NCI-H446 treated with DMSO at 0.1 percent for 48 hours (cell line): ENCODE measurements at regions not wholly inside any gene's neighbourhood (a gene's known extent, or its start where the extent isn't known, plus 50 kb on each side); places are given as distances from the start of the nearest gene placed in this dataset.

Source experiments
- DNase-seq: peaks from one replicate; lab custom pipeline; 2025; lab: John Stamatoyannopoulos, UW

GRCh38 chr11:116162086-116162885 is 610.5 kb downstream of the BUD13 start:
- DNase-seq, result no peak

- no peak for DNase-seq
Observed at GRCh38 chr11:116148645-116149044, 624.1 kb downstream of the BUD13 start.

GRCh38 chr11:116148056-116148455 is 624.7 kb downstream of the BUD13 start:
- DNase-seq, result no peak

GRCh38 chr11:116145187-116145865 is 627.5 kb downstream of the BUD13 start:
- DNase-seq, result no peak

GRCh38 chr11:116144387-116144958 is 628.3 kb downstream of the BUD13 start:
- DNase-seq, result no peak

GRCh38 chr11:116138280-116138679 is 634.1 kb upstream of the CADM1 start:
- no peak for DNase-seq

DNA sequence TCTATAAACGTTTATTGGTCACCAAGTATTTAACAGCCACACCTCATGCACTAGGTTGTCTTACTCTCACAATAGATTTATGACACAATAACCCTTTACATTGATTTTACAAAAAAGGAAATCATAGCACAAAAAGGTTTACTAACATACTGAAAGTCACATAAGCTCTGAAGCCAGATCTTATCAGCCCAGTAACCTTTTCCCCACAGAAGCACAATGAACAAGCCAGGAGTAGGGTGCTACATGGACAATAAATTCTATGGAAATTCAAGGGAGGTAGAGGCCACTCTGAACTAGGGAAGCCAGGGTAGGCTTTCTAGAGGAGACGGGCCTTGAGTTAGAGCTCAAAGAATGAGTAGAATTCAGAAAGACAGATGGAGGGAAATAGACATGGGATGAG is 633.5 kb upstream of the CADM1 start:
- no peak for DNase-seq

GRCh38 chr11:116136987-116137674 is 632.9 kb upstream of the CADM1 start:
- no peak for DNase-seq

GRCh38 chr11:116135891-116136290 is 631.7 kb upstream of the CADM1 start:
- no peak for DNase-seq

- DNase-seq, result no peak
Observed at GRCh38 chr11:116134450-116134849, 630.2 kb upstream of the CADM1 start.

DNA sequence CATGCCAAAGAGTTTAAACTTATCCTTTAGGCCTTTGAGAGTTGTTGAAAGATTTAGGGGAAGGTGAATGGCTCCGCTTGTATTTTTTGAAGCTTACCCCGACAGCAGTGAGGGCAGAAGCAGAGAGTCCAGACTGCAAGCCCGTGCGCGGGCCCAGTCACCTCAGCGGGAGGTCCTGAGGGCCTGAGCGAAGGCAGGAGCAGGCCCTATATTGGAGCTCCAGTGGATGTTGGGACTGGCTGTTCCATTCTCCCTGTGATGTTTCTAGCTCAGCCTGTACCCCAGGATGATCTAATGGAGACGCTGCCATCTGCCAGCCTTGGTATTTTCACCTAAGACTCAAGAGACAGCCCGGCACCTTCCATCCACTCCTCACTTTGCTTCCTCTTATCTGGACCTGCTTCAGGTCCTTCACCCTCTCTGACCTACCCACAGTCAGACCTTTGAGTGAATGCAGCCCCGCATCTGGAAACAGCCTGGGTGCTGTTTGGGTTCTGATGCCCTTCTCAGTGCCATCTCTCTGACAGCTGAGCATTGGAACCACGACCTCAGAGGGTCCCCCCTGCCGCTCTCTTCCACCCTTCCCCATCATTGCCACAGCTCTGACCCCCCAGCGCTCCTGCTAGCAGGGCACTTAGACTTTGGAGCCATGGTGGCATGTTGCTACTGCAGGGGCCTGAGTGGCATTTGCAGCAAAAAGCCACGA is 628.2 kb upstream of the CADM1 start:
- no peak for DNase-seq

DNA sequence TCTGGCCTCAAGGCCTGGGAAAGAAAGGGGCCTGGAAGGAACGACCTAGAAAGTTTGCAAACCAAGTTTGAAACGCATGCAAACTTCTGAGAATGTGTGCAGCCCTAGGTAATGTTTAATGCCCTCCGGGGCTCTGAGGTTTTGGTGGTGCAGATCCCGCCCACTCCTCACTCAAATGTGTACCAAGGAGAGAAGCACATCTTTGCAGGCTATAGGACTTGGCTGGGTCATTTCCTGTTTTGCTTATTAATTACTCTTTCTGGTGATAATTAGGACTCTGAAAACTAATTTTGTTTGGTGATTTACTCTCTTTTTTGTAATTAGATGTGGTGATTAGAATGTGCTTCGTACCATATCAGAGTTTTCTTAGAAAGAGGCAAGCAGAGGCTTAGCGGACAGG is 625.9 kb upstream of the CADM1 start:
- DNase-seq, result no peak

DNA sequence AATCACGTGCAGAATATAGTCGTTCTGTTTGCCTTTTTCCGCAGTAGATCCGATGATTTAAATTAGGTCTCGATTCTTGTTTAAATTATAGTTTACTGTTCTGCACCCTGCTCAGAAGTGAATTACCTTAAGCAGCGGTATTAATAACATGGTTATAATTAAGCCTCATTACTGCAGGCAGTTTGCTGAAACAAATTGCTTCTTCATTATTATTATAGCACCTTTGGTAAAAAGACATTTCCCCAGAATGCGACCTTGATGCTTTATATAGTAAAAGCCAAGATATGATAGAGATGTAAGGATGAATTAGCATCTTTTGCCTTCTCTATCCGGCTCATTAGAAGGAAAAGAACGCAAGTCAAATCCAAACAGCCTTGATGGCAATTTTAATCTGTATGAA is 625.2 kb upstream of the CADM1 start:
- DNase-seq, result no peak

DNA sequence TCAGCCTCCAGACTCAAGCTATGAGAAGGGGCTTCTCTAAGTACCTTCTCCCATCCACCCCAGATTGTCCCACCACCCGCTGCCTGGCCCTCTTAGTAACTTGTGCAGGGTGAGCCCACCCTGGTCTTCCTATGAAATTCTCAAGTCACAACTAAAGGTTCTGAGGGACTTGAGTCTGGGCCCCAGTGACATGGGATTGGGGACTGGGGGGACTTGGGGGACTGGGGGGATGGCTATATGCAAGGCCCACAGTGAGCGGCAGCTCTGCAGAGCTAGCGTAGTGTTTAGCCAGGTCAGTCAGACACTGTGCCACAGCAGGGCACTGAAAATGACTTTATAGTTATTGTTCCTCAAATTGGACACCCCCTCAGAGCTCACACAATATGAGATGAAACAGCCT is 622.3 kb upstream of the CADM1 start:
- no peak for DNase-seq

GRCh38 chr11:116124922-116125714 is 620.9 kb upstream of the CADM1 start:
- DNase-seq, result no peak

DNA sequence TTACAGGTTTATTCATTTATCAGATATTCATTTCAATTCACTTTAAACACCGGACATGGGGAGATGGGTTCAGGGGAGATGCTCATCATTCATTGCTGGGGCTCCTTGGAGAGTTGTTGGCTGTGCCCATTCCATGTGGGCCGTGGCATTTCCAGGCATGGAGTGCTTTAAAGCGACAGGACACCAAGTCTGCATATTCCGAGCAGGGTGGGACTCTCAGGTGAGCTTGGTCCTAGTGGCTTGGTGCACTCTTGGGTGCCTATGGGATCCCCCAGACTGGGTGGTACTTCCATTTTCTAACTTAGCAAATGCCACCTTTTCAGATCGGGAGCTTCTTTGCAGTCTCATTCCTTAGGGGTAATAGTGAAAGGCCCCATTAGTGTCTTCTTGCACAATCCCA is 619.5 kb upstream of the CADM1 start:
- DNase-seq, result no peak

DNA sequence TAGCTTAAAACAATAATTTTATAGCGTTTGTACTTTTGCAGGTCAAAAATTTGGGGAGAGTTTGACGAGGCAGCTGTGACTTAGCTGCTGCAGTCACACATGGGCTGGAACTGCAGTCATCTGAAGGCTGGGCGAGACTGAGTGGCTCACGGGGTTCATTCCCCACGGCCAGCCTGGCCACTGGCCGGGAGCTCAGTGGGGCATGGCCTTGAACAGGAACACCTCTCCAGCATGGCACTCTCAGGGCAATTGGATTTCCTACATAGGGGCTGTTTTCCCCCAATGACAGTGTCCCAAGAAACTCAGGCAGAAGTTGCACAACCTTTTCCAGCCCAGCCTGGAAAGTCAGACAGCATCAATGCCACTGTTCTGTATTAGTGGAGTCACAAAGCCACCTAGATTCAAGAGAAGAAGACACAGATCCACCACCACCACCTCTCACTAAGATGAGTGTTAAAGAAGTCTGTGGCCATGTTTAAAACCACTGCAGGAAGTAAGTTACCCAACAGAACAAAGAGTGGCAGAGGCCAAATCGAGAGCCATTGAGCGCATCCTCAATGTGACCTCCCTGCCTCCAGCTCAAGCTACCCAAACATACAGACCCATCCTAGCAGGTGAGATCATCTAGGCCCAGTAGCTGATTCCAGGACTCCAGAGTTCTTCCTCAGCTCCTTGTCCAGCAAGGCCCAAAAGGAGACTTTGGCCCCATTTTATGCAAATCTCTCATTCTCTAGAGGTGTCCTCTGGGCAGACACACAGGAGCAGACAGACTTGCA is 618.7 kb upstream of the CADM1 start:
- no peak for DNase-seq

- DNase-seq, result no peak
Observed at GRCh38 chr11:116119158-116119557, 614.9 kb upstream of the CADM1 start.

DNA sequence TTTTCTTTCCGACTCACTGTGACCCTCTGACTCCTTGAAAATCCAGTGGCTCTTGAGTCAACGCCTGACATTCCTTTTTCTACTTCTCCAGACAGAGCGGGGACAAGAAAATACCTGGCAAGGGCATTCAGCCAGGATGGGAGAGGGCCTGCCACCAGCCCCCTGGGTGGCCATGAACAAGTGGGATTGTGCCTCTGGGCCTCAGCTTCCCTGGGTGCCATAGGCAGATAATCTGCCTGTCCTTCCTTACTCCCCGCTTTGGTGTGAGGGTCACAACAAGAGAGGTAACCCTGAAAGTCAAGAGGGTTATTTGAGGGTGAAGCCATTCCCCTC is 613.9 kb upstream of the CADM1 start:
- no peak for DNase-seq

DNA sequence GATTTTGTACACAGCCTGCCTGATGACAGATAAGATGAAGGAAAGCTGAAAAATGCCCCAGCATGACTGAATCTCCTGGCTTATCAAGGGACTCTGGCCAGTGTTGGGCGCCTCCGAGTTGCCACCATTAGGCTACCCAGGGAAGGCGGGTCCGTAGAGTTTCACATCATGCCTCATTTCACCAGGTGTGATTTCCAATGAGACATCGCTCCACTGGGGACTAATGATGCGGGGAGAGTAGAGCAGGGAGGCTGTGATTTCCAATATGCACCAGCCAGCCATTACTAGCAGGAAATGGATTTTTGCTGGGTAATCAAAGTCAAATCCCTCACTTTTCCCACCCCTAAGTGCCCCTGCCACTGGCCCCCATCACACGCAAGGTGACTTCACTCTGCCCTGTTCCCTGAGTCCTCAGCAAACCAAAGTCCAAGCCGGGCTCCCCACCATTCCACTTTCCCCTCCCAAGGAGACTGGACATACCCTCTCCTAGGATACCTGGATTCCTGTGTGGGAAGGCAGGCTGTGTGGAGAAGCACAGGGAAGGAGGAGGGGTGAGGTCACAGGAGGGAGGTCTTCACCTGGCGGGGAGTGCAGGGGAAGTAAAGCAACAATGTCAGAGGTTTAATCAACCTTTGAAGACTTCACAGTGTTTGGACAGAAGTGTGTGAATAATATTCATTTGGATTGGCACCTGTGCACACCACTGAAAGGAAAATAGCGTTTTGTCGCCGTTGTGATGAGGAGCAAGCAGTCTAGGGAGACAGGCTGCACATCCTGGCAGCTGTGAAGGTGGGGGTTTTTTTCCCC is 613.3 kb upstream of the CADM1 start:
- no peak for DNase-seq
